ENCODE measurements at regions not wholly inside any gene's neighbourhood (a gene's known extent, or its start where the extent isn't known, plus 50 kb on each side); places are given as distances from the start of the nearest gene placed in this dataset.

DNA sequence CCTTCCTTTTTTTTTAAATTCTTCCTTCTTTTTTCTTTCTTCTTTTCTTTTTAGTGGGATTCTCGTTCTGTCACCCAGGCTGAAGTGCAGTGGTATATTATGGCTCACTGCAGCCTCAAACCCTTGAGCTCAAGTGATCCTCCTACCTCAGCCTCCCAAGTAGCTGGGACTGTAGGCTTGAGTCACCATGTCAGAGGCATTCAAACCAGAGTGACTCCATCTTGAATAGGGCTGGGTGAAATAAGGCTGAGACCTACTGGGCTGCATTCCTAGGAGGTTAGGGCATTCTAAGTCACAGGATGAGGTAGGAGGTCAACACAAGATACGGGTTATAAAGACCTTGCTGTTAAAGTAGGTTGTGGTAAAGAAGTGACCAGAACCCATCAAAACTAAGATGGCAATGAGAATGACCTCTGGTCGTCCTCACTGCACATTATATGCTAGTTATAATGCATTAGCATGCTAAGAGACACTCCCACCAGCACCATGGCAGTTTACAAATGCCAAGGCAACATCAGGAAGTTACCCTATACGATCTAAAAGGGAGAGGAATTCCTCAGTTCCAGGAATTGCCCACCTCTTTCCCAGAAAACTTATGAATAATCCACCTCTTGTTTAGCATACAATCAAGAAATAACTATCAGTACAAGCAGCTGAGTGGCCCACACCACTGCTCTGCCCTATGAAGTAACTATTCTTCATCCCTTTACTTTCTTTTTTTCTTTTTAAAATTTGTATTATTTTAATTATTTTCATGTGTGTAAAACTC is 99.0 kb upstream of the ITGB1 start:
- POLR2A ChIA-PET = no interaction called here

More for the DNA sequence above, 99.0 kb upstream of the ITGB1 start:
- Histone ChIP-seq H3K36me3 (ENCODE audit: control insufficient read depth in 2 of 2, extremely low read depth in 1 of 2, insufficient read depth in 2 of 2, low read length in 2 of 2) (no peaks in the 10 kb centered on the region), H3K9ac (replicated peaks; ENCODE audit: extremely low read depth, insufficient read depth, low read length) (no peak overlapping the region), H3K9me3 (replicated peaks; ENCODE audit: control insufficient read depth, insufficient read depth, low read length) (no peaks in the 10 kb centered on the region), H3K4me1 (ENCODE audit: control insufficient read depth, extremely low read depth, insufficient read depth, low read length) (peaks cover 16% of the 10 kb centered on the region), H3K27ac (ENCODE audit: insufficient read depth, low read depth, low read length) (no peak overlapping the region), H3K9me1 (replicated peaks; ENCODE audit: control insufficient read depth, extremely low read depth, insufficient read depth, low read length) (no peaks in the 10 kb centered on the region), H3K27me3 (ENCODE audit: control insufficient read depth in 2 of 2, insufficient read depth in 2 of 2, low read length in 2 of 2) (no peaks in the 10 kb centered on the region), H3K4me3 (replicated peaks in 1 of 3; ENCODE audit: insufficient read depth in 1 of 3, low read depth in 1 of 3, low read length in 3 of 3) (no peak overlapping the region), H3K79me2 (ENCODE audit: control insufficient read depth, insufficient read depth, low read length) (no peaks in the 10 kb centered on the region), H2AFZ (ENCODE audit: low read depth, low read length) (no peak overlapping the region), H4K20me1 (replicated peaks; ENCODE audit: control insufficient read depth, extremely low read depth, insufficient read depth, low read length) (no peaks in the 10 kb centered on the region), H3K4me2 (ENCODE audit: insufficient read depth, low read length) (no peak overlapping the region)
- DNase-seq (ENCODE audit: low read depth, low spot score) (no peak), FAIRE-seq (no peak)
- CTCF ChIA-PET = interaction anchor here (0.6 to 1.5 kb wide), 2 partner anchors 48 to 77 kb away, joined by 3 to 5 read pairs; no protein-coding TSS in a partner anchor
- BruUV-seq (replicated peaks) = no TSS peak
- intact Hi-C loops (cut with micrococcal nuclease) = no loop called here
- TF ChIP-seq FOS (IDR thresholded peaks at IDR 0.05; ENCODE audit: borderline replicate concordance, insufficient read depth, low read length) (no peak), POLR2AphosphoS5 (IDR thresholded peaks at IDR 0.05; ENCODE audit: insufficient read depth, low read depth, low read length) (no peak), JUN (IDR thresholded peaks at IDR 0.05; ENCODE audit: borderline replicate concordance, insufficient read depth, insufficient read length, low read depth) (no peak), MAX (IDR thresholded peaks at IDR 0.05; ENCODE audit: insufficient read depth, insufficient read length) (no peak), CTCF (IDR thresholded peaks at IDR 0.05; ENCODE audit: extremely low read depth in 1 of 2, insufficient read depth in 1 of 2, low read depth in 1 of 2, low read length in 2 of 2) (no peak), GATA2 (IDR thresholded peaks at IDR 0.05; ENCODE audit: insufficient read depth, insufficient read length, low read depth, low read length) (no peak), POLR2A (IDR thresholded peaks at IDR 0.05; ENCODE audit: low read depth, low read length) (no peak), MYC (IDR thresholded peaks at IDR 0.05; ENCODE audit: low read depth, low read length) (no peak), EZH2 (IDR thresholded peaks at IDR 0.05; ENCODE audit: borderline replicate concordance, low read depth, low read length, severe bottlenecking) (no peak)
- dilution Hi-C loops (cut with MboI; ENCODE audit: extremely low pct_ligation_motif_present, low sequenced_read_pairs) = no loop called here

Data from endothelial cell of umbilical vein (primary cell).